H1 (cell line): ENCODE measurements at regions not wholly inside any gene's neighbourhood (a gene's known extent, or its start where the extent isn't known, plus 50 kb on each side); places are given as distances from the start of the nearest gene placed in this dataset.

Experiments
- CTCF ChIA-PET: fragments of 300-600 bp; sonication (Branson Sonifier 250); formaldehyde crosslinking; loops from one replicate; lab custom pipeline; 2021; ENCODE audit not compliant: partially characterized antibody; lab: Charles Lee
- POLR2A ChIA-PET: fragments of 300-600 bp; sonication (Branson Sonifier 250); formaldehyde crosslinking; loops from one replicate; lab custom pipeline; 2021; ENCODE audit warnings: inconsistent platforms; ENCODE audit not compliant: partially characterized antibody; lab: Charles Lee
- DNase-seq, 2 experiments: peaks; one replicate each; pipeline versions ENCODE4 v3.0.0 to v3.0.0-alpha.2; 2010 to 2022; ENCODE audit warnings: low spot score in 2 of 2, low read depth in 1 of 2, mixed read lengths in 1 of 2
- FAIRE-seq: peaks from 2 replicates; lab custom pipeline; 2011; peaks lifted over from hg19 to GRCh38; lab: Jason Lieb, UNC
- H2AFZ ChIP-seq: 2 replicates; pipeline ENCODE4 v1.8.1; 2012; ENCODE audit warnings: low read length, inconsistent platforms
- H2AK5ac ChIP-seq: 2 replicates; pipeline ENCODE4 v1.6.1; 2013; ENCODE audit warnings: low read depth, low read length
- H2BK120ac ChIP-seq: replicated peaks from 2 replicates; pipeline ENCODE3; 2013; ENCODE audit warnings: low read depth, low read length, inconsistent platforms
- H2BK12ac ChIP-seq: 2 replicates; pipeline ENCODE4 v1.6.1; 2013; ENCODE audit warnings: low read depth, low read length
- H2BK15ac ChIP-seq: 2 replicates; pipeline ENCODE4 v1.6.1; 2013; ENCODE audit warnings: low read length
- H2BK20ac ChIP-seq: 2 replicates; pipeline ENCODE4 v1.6.1; 2013; ENCODE audit warnings: low read length
- H2BK5ac ChIP-seq: 2 replicates; pipeline ENCODE4 v1.6.1; 2013; ENCODE audit warnings: low read depth, low read length
- H3K14ac ChIP-seq: 2 replicates; pipeline ENCODE4 v1.6.1; 2013; ENCODE audit warnings: inconsistent platforms; ENCODE audit not compliant: insufficient read length
- H3K18ac ChIP-seq: 2 replicates; pipeline ENCODE4 v1.6.1; 2013; ENCODE audit warnings: low read length; ENCODE audit errors: extremely low read depth
- H3K23ac ChIP-seq: 2 replicates; pipeline ENCODE4 v1.6.1; 2013; ENCODE audit warnings: inconsistent platforms; ENCODE audit not compliant: insufficient read length
- H3K23me2 ChIP-seq: 2 replicates; pipeline ENCODE4 v1.6.1; 2013; ENCODE audit warnings: low read depth, low read length
- H3K27ac ChIP-seq: 2 replicates; pipeline ENCODE4 v1.6.1; 2011; ENCODE audit warnings: low read depth, low read length, inconsistent platforms
- H3K27me3 ChIP-seq, 4 experiments: replicated peaks in 1 of 4; 1 replicate in 1 of 4; 2 replicates in 3 of 4; pipeline versions ENCODE4 v1.6.1 to v1.8.1; 2011 to 2013; ENCODE audit warnings: low read length in 3 of 4, mild to moderate bottlenecking in 3 of 4, inconsistent platforms in 2 of 4, mixed read lengths in 2 of 4, moderate library complexity in 1 of 4; ENCODE audit not compliant: control insufficient read depth in 3 of 4, insufficient read depth in 3 of 4; ENCODE audit errors: extremely low read depth in 1 of 4
- H3K36me3 ChIP-seq, 4 experiments: 2 replicates each; pipeline versions ENCODE4 v1.6.1 to v1.8.1; 2011 to 2013; ENCODE audit warnings: mild to moderate bottlenecking in 4 of 4, low read length in 3 of 4, moderate library complexity in 2 of 4, control low read depth in 1 of 4, inconsistent platforms in 1 of 4; ENCODE audit not compliant: insufficient read depth in 4 of 4, control insufficient read depth in 2 of 4
- H3K4ac ChIP-seq: replicated peaks from 2 replicates; pipeline ENCODE3; 2013; ENCODE audit warnings: low read length, low read depth, mixed read lengths, inconsistent platforms; ENCODE audit not compliant: insufficient read length
- H3K4me1 ChIP-seq, 4 experiments: replicated peaks in 1 of 4; 1 replicate in 1 of 4; 2 replicates in 3 of 4; pipeline versions ENCODE4 v1.6.1 to v1.8.1; 2011 to 2013; ENCODE audit warnings: low read length in 3 of 4, inconsistent platforms in 2 of 4, mixed read lengths in 1 of 4; ENCODE audit not compliant: insufficient read depth in 4 of 4, control insufficient read depth in 3 of 4
- H3K4me2 ChIP-seq, 2 experiments: 2 replicates each; pipeline versions ENCODE4 v1.6.1 to v1.8.1; 2011 to 2013; ENCODE audit warnings: low read depth in 2 of 2, low read length in 2 of 2, control low read depth in 1 of 2, inconsistent platforms in 1 of 2, mild to moderate bottlenecking in 1 of 2; ENCODE audit not compliant: insufficient read depth in 1 of 2
- H3K4me3 ChIP-seq, 4 experiments: fragments of 200-600, 300-600 bp in 1 of 4; sonication (generic), shearing (Covaris generic), sonication (Bioruptor Twin) in 1 of 4; 2 replicates each; pipeline versions ENCODE4 v1.5.1 to v1.8.1; 2011 to 2016; ENCODE audit warnings: low read length in 4 of 4, low read depth in 3 of 4, control low read depth in 2 of 4, inconsistent platforms in 2 of 4, mild to moderate bottlenecking in 2 of 4, mixed read lengths in 1 of 4, moderate library complexity in 1 of 4; ENCODE audit not compliant: insufficient read depth in 2 of 4; ENCODE audit errors: extremely low read depth in 1 of 4
- H3K56ac ChIP-seq: replicated peaks from 2 replicates; pipeline ENCODE3; 2013; ENCODE audit warnings: low read depth, mild to moderate bottlenecking, mixed read lengths, low read length, inconsistent platforms; ENCODE audit not compliant: insufficient read length
- H3K79me1 ChIP-seq: 2 replicates; pipeline ENCODE4 v1.6.1; 2013; ENCODE audit warnings: low read depth, low read length, control low read depth
- H3K79me2 ChIP-seq, 2 experiments: 2 replicates each; pipeline versions ENCODE4 v1.6.1 to v1.8.1; 2012 to 2013; ENCODE audit warnings: low read length in 2 of 2, mild to moderate bottlenecking in 2 of 2, inconsistent platforms in 1 of 2; ENCODE audit not compliant: insufficient read depth in 2 of 2, control insufficient read depth in 1 of 2
- H3K9ac ChIP-seq, 4 experiments: replicated peaks in 1 of 4; 1 replicate in 1 of 4; 2 replicates in 3 of 4; pipeline versions ENCODE4 v1.6.1 to v1.8.1; 2011 to 2013; ENCODE audit warnings: low read depth in 3 of 4, low read length in 3 of 4, control low read depth in 2 of 4, mild to moderate bottlenecking in 2 of 4, moderate library complexity in 2 of 4, inconsistent platforms in 1 of 4; ENCODE audit errors: extremely low read depth in 1 of 4
- H3K9me3 ChIP-seq, 2 experiments: 2 replicates each; pipeline versions ENCODE4 v1.6.1 to v1.8.1; 2012 to 2013; ENCODE audit warnings: mild to moderate bottlenecking in 2 of 2, moderate library complexity in 2 of 2, control low read depth in 1 of 2, inconsistent platforms in 1 of 2, low read depth in 1 of 2, low read length in 1 of 2, mixed read lengths in 1 of 2; ENCODE audit not compliant: insufficient read depth in 2 of 2
- H4K20me1 ChIP-seq, 2 experiments: replicated peaks in 1 of 2; 2 replicates each; pipeline versions ENCODE3 to v1.8.1; 2011 to 2013; ENCODE audit warnings: inconsistent platforms in 2 of 2, low read length in 2 of 2, mild to moderate bottlenecking in 1 of 2; ENCODE audit not compliant: insufficient read depth in 2 of 2, control insufficient read depth in 1 of 2
- H4K5ac ChIP-seq: 2 replicates; pipeline ENCODE4 v1.6.1; 2013; ENCODE audit warnings: low read length, low read depth, mixed read lengths, inconsistent platforms; ENCODE audit not compliant: insufficient read length
- H4K8ac ChIP-seq: 2 replicates; pipeline ENCODE4 v1.8.0; 2013; ENCODE audit warnings: mild to moderate bottlenecking, moderate library complexity, low read length, inconsistent platforms; ENCODE audit not compliant: insufficient read depth; ENCODE audit errors: extremely low read depth
- H4K91ac ChIP-seq: replicated peaks from 2 replicates; pipeline ENCODE3; 2013; ENCODE audit warnings: low read length, mixed read lengths, inconsistent platforms; ENCODE audit not compliant: insufficient read length
- BACH1 ChIP-seq: IDR thresholded peaks from 2 replicates; pipeline ENCODE4 v1.6.1; 2012; ENCODE audit warnings: low read length, improper control_type of control experiment
- CBX5 ChIP-seq: fragments of 300-800, 300-1000 bp; sonication (generic); IDR thresholded peaks from 2 replicates; pipeline ENCODE4 v1.7.1; 2016; ENCODE audit warnings: antibody characterized with exemption, low read length, low read depth
- CHD1 ChIP-seq: IDR thresholded peaks from 2 replicates; pipeline ENCODE4 v1.6.1; 2012; ENCODE audit warnings: low read depth, low read length, improper control_type of control experiment
- EZH2 ChIP-seq: fragments of 200-600 bp; sonication (generic); IDR thresholded peaks from 2 replicates; pipeline ENCODE4 v1.7.1; 2012; ENCODE audit warnings: low read depth, mild to moderate bottlenecking, moderate library complexity, low read length, inconsistent platforms; ENCODE audit not compliant: severe bottlenecking
- JUN ChIP-seq: IDR thresholded peaks from 2 replicates; pipeline ENCODE4 v1.6.1; 2011; ENCODE audit warnings: low read depth, mild to moderate bottlenecking, improper control_type of control experiment, low read length
- MAFK ChIP-seq: IDR thresholded peaks from 2 replicates; pipeline ENCODE4 v1.6.1; 2012; ENCODE audit warnings: low read depth, mild to moderate bottlenecking, improper control_type of control experiment, low read length
- RNF2 ChIP-seq: fragments of 200-900, 300-1000 bp; sonication (generic); IDR thresholded peaks from 2 replicates; pipeline ENCODE4 v1.7.1; 2016; ENCODE audit warnings: borderline replicate concordance, low read depth, mild to moderate bottlenecking, antibody characterized with exemption, low read length; ENCODE audit not compliant: poor library complexity, severe bottlenecking; ENCODE audit errors: missing control alignments
- RXRA ChIP-seq: IDR thresholded peaks from 2 replicates; pipeline ENCODE4 v1.6.1; 2011; ENCODE audit warnings: low read depth, mild to moderate bottlenecking, low read length, moderate library complexity; ENCODE audit not compliant: insufficient read depth
- SP4 ChIP-seq: IDR thresholded peaks from 2 replicates; pipeline ENCODE4 v1.6.1; 2012; ENCODE audit warnings: low read length, inconsistent platforms
- TBP ChIP-seq: IDR thresholded peaks from 2 replicates; pipeline ENCODE4 v1.6.1; 2011; ENCODE audit warnings: low read depth, low read length, improper control_type of control experiment
- ZNF274 ChIP-seq: IDR thresholded peaks from 2 replicates; pipeline ENCODE4 v1.7.0; 2012; ENCODE audit warnings: low read length, borderline replicate concordance; ENCODE audit errors: extremely low read depth
- WGBS, 2 experiments: shearing (Covaris generic) in 1 of 2; methylation state at CpG; one replicate each; pipeline versions ENCODE4 v1.1.6 to v1.1.7; 2013 to 2015; ENCODE audit warnings: low lambda C conversion rate in 2 of 2, mixed read lengths in 2 of 2, inconsistent platforms in 1 of 2, low coverage in 1 of 2, missing lambda C conversion rate in 1 of 2; ENCODE audit not compliant: insufficient replicate concordance in 2 of 2, insufficient coverage in 1 of 2, insufficient read length in 1 of 2; ENCODE audit errors: extremely low coverage in 1 of 2, missing lambda C conversion rate in 1 of 2; 5-methylcytosine and 5-hydroxymethylcytosine counted together

DNA sequence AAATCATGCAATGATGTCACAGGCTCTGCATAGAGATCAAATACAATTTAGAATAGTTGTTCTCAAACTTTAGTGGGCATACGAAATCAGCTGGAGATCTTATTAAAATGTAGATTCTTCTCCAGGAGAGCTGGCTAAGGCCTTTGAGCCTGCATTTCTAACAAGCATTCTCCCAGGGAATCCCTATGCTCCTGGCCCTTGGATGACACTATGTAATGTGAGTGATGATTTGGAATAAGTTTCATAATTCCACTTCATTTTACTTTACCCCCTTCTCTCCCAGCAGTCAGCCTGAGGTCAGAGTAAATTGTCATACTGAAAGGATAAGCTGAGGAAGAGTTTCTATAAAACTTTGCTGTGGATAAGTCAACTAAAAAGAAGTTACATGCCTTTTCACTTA lies 189.1 kb downstream of the UBE2E3 start:
- CTCF ChIA-PET, result interaction anchor here (1.3 to 1.6 kb wide), 3 partner anchors 9 to 14 kb away, joined by 3 to 5 read pairs (median 3); no protein-coding TSS in a partner anchor
- H3K23me2 ChIP-seq, result no peaks in the 10 kb centered on the region
- H4K91ac ChIP-seq, result no peak overlapping the region
- no peak overlapping the region for H3K23ac ChIP-seq
- no peaks in the 10 kb centered on the region for H3K79me2 ChIP-seq
- DNase-seq (no peak), FAIRE-seq (no peak)
- POLR2A ChIA-PET, result no interaction called here
- no peak overlapping the region for H2BK12ac ChIP-seq
- H3K9ac ChIP-seq, result no peak overlapping the region
- no peak overlapping the region for H2AK5ac ChIP-seq
- H4K8ac ChIP-seq, result no peak overlapping the region
- H3K9me3 ChIP-seq, result peaks cover 7 to 11% of the 10 kb centered on the region in 2 experiments; a peak in 3 of 4 replicates
- no peaks in the 10 kb centered on the region for H3K27me3 ChIP-seq
- no peak overlapping the region for H3K4me3 ChIP-seq
- H2BK15ac ChIP-seq, result no peak overlapping the region
- no peak overlapping the region for H2BK120ac ChIP-seq
- no peaks in the 10 kb centered on the region for H3K79me1 ChIP-seq
- TF ChIP-seq SP4, result no peak
- no peak for TF ChIP-seq CBX5
- no peak for TF ChIP-seq TBP
- no peak for TF ChIP-seq BACH1
- no peak for TF ChIP-seq EZH2
- TF ChIP-seq JUN, result no peak
- TF ChIP-seq CHD1, result no peak
- no peak for TF ChIP-seq RXRA
- TF ChIP-seq ZNF274, result no peak
- no peak for TF ChIP-seq RNF2
- no peak for TF ChIP-seq MAFK
- no peak overlapping the region for H3K14ac ChIP-seq
- H4K20me1 ChIP-seq, result no peaks in the 10 kb centered on the region
- no peak overlapping the region for H3K56ac ChIP-seq
- H2AFZ ChIP-seq, result no peak overlapping the region
- H3K18ac ChIP-seq, result no peak overlapping the region
- no peak overlapping the region for H2BK5ac ChIP-seq
- H4K5ac ChIP-seq, result no peak overlapping the region
- H3K36me3 ChIP-seq, result no peaks in the 10 kb centered on the region
- no peak overlapping the region; a peak in 1 of 4 replicates for H3K4me2 ChIP-seq
- H2BK20ac ChIP-seq, result no peak overlapping the region
- H3K27ac ChIP-seq, result no peak overlapping the region
- no peak overlapping the region for H3K4ac ChIP-seq
- WGBS, 2 experiments, result 35% methylated on average over 1 of the region's 1 CpG; no CpG with 5 or more reads in 1 of the 2 experiments
- H3K4me1 ChIP-seq, result no peaks in the 10 kb centered on the region; a peak in 1 of 7 replicates
